ENCODE measurements at regions not wholly inside any gene's neighbourhood (a gene's known extent, or its start where the extent isn't known, plus 50 kb on each side); places are given as distances from the start of the nearest gene placed in this dataset.

- no peaks in the 10 kb centered on the region for H3K36me3 Mint-ChIP-seq
- no peaks in the 10 kb centered on the region for H3K27me3 Mint-ChIP-seq
- peaks cover 10% of the 10 kb centered on the region for H3K4me1 Mint-ChIP-seq
- H3K9me3 Mint-ChIP-seq = peaks cover 3% of the 10 kb centered on the region
- H3K4me3 Mint-ChIP-seq = no peak overlapping the region
- DNase-seq = no peak
- H3K27ac Mint-ChIP-seq = no peak overlapping the region
Observed at GRCh38 chr7:25035274-25035673, 55.3 kb upstream of the OSBPL3 start.

GRCh38 chr7:25034136-25034535 is 54.2 kb upstream of the OSBPL3 start:
- Mint-ChIP-seq H3K4me3 (no peak overlapping the region), H3K27ac (no peak overlapping the region), H3K36me3 (no peaks in the 10 kb centered on the region), H3K9me3 (peaks cover 3% of the 10 kb centered on the region), H3K27me3 (no peaks in the 10 kb centered on the region), H3K4me1 (peaks cover 18% of the 10 kb centered on the region)
- no peak for DNase-seq

- DNase-seq = no peak
- H3K4me1 Mint-ChIP-seq = peaks cover 29% of the 10 kb centered on the region
- H3K27ac Mint-ChIP-seq = no peak overlapping the region
- no peak overlapping the region for H3K4me3 Mint-ChIP-seq
- no peaks in the 10 kb centered on the region for H3K27me3 Mint-ChIP-seq
- H3K36me3 Mint-ChIP-seq = peaks cover 2% of the 10 kb centered on the region
- H3K9me3 Mint-ChIP-seq = peaks cover 3% of the 10 kb centered on the region
Observed at GRCh38 chr7:25032774-25033743, 53.1 kb upstream of the OSBPL3 start.

GRCh38 chr7:25031432-25031831 is 51.5 kb upstream of the OSBPL3 start:
- no peaks in the 10 kb centered on the region for H3K27me3 Mint-ChIP-seq
- no peak overlapping the region for H3K4me3 Mint-ChIP-seq
- H3K4me1 Mint-ChIP-seq = peaks cover 35% of the 10 kb centered on the region
- no peak overlapping the region for H3K27ac Mint-ChIP-seq
- peaks cover 3% of the 10 kb centered on the region for H3K9me3 Mint-ChIP-seq
- peaks cover 2% of the 10 kb centered on the region for H3K36me3 Mint-ChIP-seq
- DNase-seq = no peak

GRCh38 chr7:25031007-25031406 is 51.0 kb upstream of the OSBPL3 start:
- Mint-ChIP-seq H3K4me1 (peaks cover 35% of the 10 kb centered on the region), H3K27me3 (no peaks in the 10 kb centered on the region), H3K9me3 (peaks cover 2% of the 10 kb centered on the region), H3K27ac (no peak overlapping the region), H3K36me3 (peaks cover 2% of the 10 kb centered on the region), H3K4me3 (no peak overlapping the region)
- no peak for DNase-seq
